ENCODE measurements at regions not wholly inside any gene's neighbourhood (a gene's known extent, or its start where the extent isn't known, plus 50 kb on each side); places are given as distances from the start of the nearest gene placed in this dataset.

GRCh38 chr18:40469316-40469715 is 1485.7 kb upstream of the PIK3C3 start:
- Histone ChIP-seq H4K91ac (ENCODE audit: low read length) (no peak overlapping the region), H2BK120ac (ENCODE audit: low read depth, low read length) (no peak overlapping the region), H3K4me3 (ENCODE audit: insufficient read depth in 1 of 2, low read depth in 1 of 2, low read length in 2 of 2) (no peak overlapping the region), H3K36me3 (ENCODE audit: control insufficient read depth in 1 of 2, insufficient read depth in 2 of 2, low read depth in 1 of 2, low read length in 2 of 2) (no peaks in the 10 kb centered on the region), H2AK5ac (ENCODE audit: low read length, severe bottlenecking) (no peak overlapping the region), H3K14ac (ENCODE audit: low read length in 2 of 2) (no peak overlapping the region), H2BK15ac (ENCODE audit: low read depth, poor library complexity, severe bottlenecking) (no peak overlapping the region), H3K27me3 (ENCODE audit: control insufficient read depth in 1 of 2, insufficient read depth in 1 of 2, low read length in 2 of 2) (no peaks in the 10 kb centered on the region), H4K8ac (ENCODE audit: low read length) (no peak overlapping the region), H3K9ac (ENCODE audit: low read length) (no peak overlapping the region), H3K27ac (ENCODE audit: low read length, poor library complexity, severe bottlenecking) (no peak overlapping the region), H3K79me1 (replicated peaks; ENCODE audit: low read length, poor library complexity, severe bottlenecking) (no peaks in the 10 kb centered on the region), H3K4ac (ENCODE audit: low read depth in 1 of 2, low read length in 2 of 2) (no peak overlapping the region), H3K4me1 (ENCODE audit: control insufficient read depth, insufficient read depth, low read depth, low read length) (no peaks in the 10 kb centered on the region), H3K9me3 (ENCODE audit: control insufficient read depth, low read length) (no peaks in the 10 kb centered on the region), H2BK12ac (ENCODE audit: low read length in 2 of 2) (no peak overlapping the region), H3K4me2 (ENCODE audit: low read length, poor library complexity, severe bottlenecking) (no peak overlapping the region), H3K23ac (ENCODE audit: low read length in 2 of 2) (no peak overlapping the region), H2BK5ac (ENCODE audit: low read depth, low read length, poor library complexity, severe bottlenecking) (no peak overlapping the region), H2AFZ (ENCODE audit: low read depth, low read length) (no peak overlapping the region), H3K18ac (ENCODE audit: low read depth in 1 of 2, low read length in 2 of 2) (no peak overlapping the region)
- no peak for DNase-seq

- no CpG with 5 or more reads among the region's 1 CpG for WGBS
- H2BK5ac ChIP-seq (ENCODE audit: low read depth, low read length, poor library complexity, severe bottlenecking): no peak overlapping the region
- H3K4ac ChIP-seq (ENCODE audit: low read depth in 1 of 2, low read length in 2 of 2): no peak overlapping the region
- no peak overlapping the region for H2AK5ac ChIP-seq (ENCODE audit: low read length, severe bottlenecking)
- H3K4me2 ChIP-seq (ENCODE audit: low read length, poor library complexity, severe bottlenecking): no peak overlapping the region
- H3K27ac ChIP-seq (ENCODE audit: low read length, poor library complexity, severe bottlenecking): no peak overlapping the region
- H2BK120ac ChIP-seq (ENCODE audit: low read depth, low read length): no peak overlapping the region
- H3K4me1 ChIP-seq (ENCODE audit: control insufficient read depth, insufficient read depth, low read depth, low read length): no peaks in the 10 kb centered on the region
- H3K9ac ChIP-seq (ENCODE audit: low read length): no peak overlapping the region
- no peak overlapping the region for H3K14ac ChIP-seq (ENCODE audit: low read length in 2 of 2)
- H4K8ac ChIP-seq (ENCODE audit: low read length): no peak overlapping the region
- H2BK12ac ChIP-seq (ENCODE audit: low read length in 2 of 2): no peak overlapping the region
- DNase-seq: no peak
- H2BK15ac ChIP-seq (ENCODE audit: low read depth, poor library complexity, severe bottlenecking): no peak overlapping the region
- H3K36me3 ChIP-seq (ENCODE audit: control insufficient read depth in 1 of 2, insufficient read depth in 2 of 2, low read depth in 1 of 2, low read length in 2 of 2): no peaks in the 10 kb centered on the region
- H3K27me3 ChIP-seq (ENCODE audit: control insufficient read depth in 1 of 2, insufficient read depth in 1 of 2, low read length in 2 of 2): no peaks in the 10 kb centered on the region
- H3K79me1 ChIP-seq (replicated peaks; ENCODE audit: low read length, poor library complexity, severe bottlenecking): no peaks in the 10 kb centered on the region
- no peak overlapping the region for H3K4me3 ChIP-seq (ENCODE audit: insufficient read depth in 1 of 2, low read depth in 1 of 2, low read length in 2 of 2)
- H4K91ac ChIP-seq (ENCODE audit: low read length): no peak overlapping the region
- H3K18ac ChIP-seq (ENCODE audit: low read depth in 1 of 2, low read length in 2 of 2): no peak overlapping the region
- H3K9me3 ChIP-seq (ENCODE audit: control insufficient read depth, low read length): no peaks in the 10 kb centered on the region
- no peak overlapping the region for H2AFZ ChIP-seq (ENCODE audit: low read depth, low read length)
- no peak overlapping the region for H3K23ac ChIP-seq (ENCODE audit: low read length in 2 of 2)
Observed at GRCh38 chr18:40464032-40464431, 1491.0 kb upstream of the PIK3C3 start.

- no peak overlapping the region for H2BK15ac ChIP-seq (ENCODE audit: low read depth, poor library complexity, severe bottlenecking)
- H3K79me1 ChIP-seq (replicated peaks; ENCODE audit: low read length, poor library complexity, severe bottlenecking): no peaks in the 10 kb centered on the region
- no peak overlapping the region for H3K23ac ChIP-seq (ENCODE audit: low read length in 2 of 2)
- H2AK5ac ChIP-seq (ENCODE audit: low read length, severe bottlenecking): no peak overlapping the region
- no peak overlapping the region for H4K8ac ChIP-seq (ENCODE audit: low read length)
- H3K9ac ChIP-seq (ENCODE audit: low read length): no peak overlapping the region
- no peak overlapping the region for H3K14ac ChIP-seq (ENCODE audit: low read length in 2 of 2)
- WGBS: 90% methylated on average over 3 of the region's 5 CpGs
- H3K9me3 ChIP-seq (ENCODE audit: control insufficient read depth, low read length): no peaks in the 10 kb centered on the region
- no peak overlapping the region for H2BK120ac ChIP-seq (ENCODE audit: low read depth, low read length)
- H3K27me3 ChIP-seq (ENCODE audit: control insufficient read depth in 1 of 2, insufficient read depth in 1 of 2, low read length in 2 of 2): no peaks in the 10 kb centered on the region
- no peaks in the 10 kb centered on the region for H3K36me3 ChIP-seq (ENCODE audit: control insufficient read depth in 1 of 2, insufficient read depth in 2 of 2, low read depth in 1 of 2, low read length in 2 of 2)
- H2BK12ac ChIP-seq (ENCODE audit: low read length in 2 of 2): no peak overlapping the region
- H2AFZ ChIP-seq (ENCODE audit: low read depth, low read length): no peak overlapping the region
- no peak overlapping the region for H3K4me2 ChIP-seq (ENCODE audit: low read length, poor library complexity, severe bottlenecking)
- H3K27ac ChIP-seq (ENCODE audit: low read length, poor library complexity, severe bottlenecking): no peak overlapping the region
- no peak overlapping the region for H3K4ac ChIP-seq (ENCODE audit: low read depth in 1 of 2, low read length in 2 of 2)
- no peak for DNase-seq
- H3K4me3 ChIP-seq (ENCODE audit: insufficient read depth in 1 of 2, low read depth in 1 of 2, low read length in 2 of 2): no peak overlapping the region
- H4K91ac ChIP-seq (ENCODE audit: low read length): no peak overlapping the region
- no peak overlapping the region for H3K18ac ChIP-seq (ENCODE audit: low read depth in 1 of 2, low read length in 2 of 2)
- H2BK5ac ChIP-seq (ENCODE audit: low read depth, low read length, poor library complexity, severe bottlenecking): no peak overlapping the region
- no peaks in the 10 kb centered on the region for H3K4me1 ChIP-seq (ENCODE audit: control insufficient read depth, insufficient read depth, low read depth, low read length)
Observed at GRCh38 chr18:40453903-40454302, 1501.1 kb upstream of the PIK3C3 start.

GRCh38 chr18:40452599-40452998 is 1502.4 kb upstream of the PIK3C3 start:
- WGBS: 94% methylated on average over 2 of the region's 2 CpGs
- Histone ChIP-seq H2BK120ac (ENCODE audit: low read depth, low read length) (no peak overlapping the region), H3K14ac (ENCODE audit: low read length in 2 of 2) (no peak overlapping the region), H3K27me3 (ENCODE audit: control insufficient read depth in 1 of 2, insufficient read depth in 1 of 2, low read length in 2 of 2) (no peaks in the 10 kb centered on the region), H2AFZ (ENCODE audit: low read depth, low read length) (no peak overlapping the region), H3K4me3 (ENCODE audit: insufficient read depth in 1 of 2, low read depth in 1 of 2, low read length in 2 of 2) (no peak overlapping the region), H3K36me3 (ENCODE audit: control insufficient read depth in 1 of 2, insufficient read depth in 2 of 2, low read depth in 1 of 2, low read length in 2 of 2) (no peaks in the 10 kb centered on the region), H4K8ac (ENCODE audit: low read length) (no peak overlapping the region), H3K4me2 (ENCODE audit: low read length, poor library complexity, severe bottlenecking) (no peak overlapping the region), H3K4ac (ENCODE audit: low read depth in 1 of 2, low read length in 2 of 2) (no peak overlapping the region), H2AK5ac (ENCODE audit: low read length, severe bottlenecking) (no peak overlapping the region), H2BK5ac (ENCODE audit: low read depth, low read length, poor library complexity, severe bottlenecking) (no peak overlapping the region), H3K79me1 (replicated peaks; ENCODE audit: low read length, poor library complexity, severe bottlenecking) (no peaks in the 10 kb centered on the region), H3K23ac (ENCODE audit: low read length in 2 of 2) (no peak overlapping the region), H3K9ac (ENCODE audit: low read length) (no peak overlapping the region), H2BK15ac (ENCODE audit: low read depth, poor library complexity, severe bottlenecking) (no peak overlapping the region), H3K4me1 (ENCODE audit: control insufficient read depth, insufficient read depth, low read depth, low read length) (no peaks in the 10 kb centered on the region), H3K9me3 (ENCODE audit: control insufficient read depth, low read length) (no peaks in the 10 kb centered on the region), H3K27ac (ENCODE audit: low read length, poor library complexity, severe bottlenecking) (peak overlapping the region; percentile 30), H3K18ac (ENCODE audit: low read depth in 1 of 2, low read length in 2 of 2) (no peak overlapping the region), H2BK12ac (ENCODE audit: low read length in 2 of 2) (no peak overlapping the region), H4K91ac (ENCODE audit: low read length) (no peak overlapping the region)
- no peak for DNase-seq
